CD4-positive, alpha-beta T cell treated with Interleukin-4 for 4 hours (primary cell): ENCODE measurements at regions not wholly inside any gene's neighbourhood (a gene's known extent, or its start where the extent isn't known, plus 50 kb on each side); places are given as distances from the start of the nearest gene placed in this dataset.

ENCODE experiments used
- DNase-seq: peaks from one replicate; pipeline ENCODE4 v3.0.0-alpha.2; 2020

GRCh38 chr11:45067966-45068365 is 78.5 kb upstream of the PRDM11 start:
- DNase-seq = no peak

GRCh38 chr11:45071232-45071631 is 75.2 kb upstream of the PRDM11 start:
- no peak for DNase-seq

GRCh38 chr11:45073685-45074141 is 72.7 kb upstream of the PRDM11 start:
- DNase-seq = no peak

- no peak for DNase-seq
These were observed 70.9 kb upstream of the PRDM11 start for GRCh38 chr11:45075519-45075918.

GRCh38 chr11:45075952-45076351 is 70.5 kb upstream of the PRDM11 start:
- DNase-seq = no peak

GRCh38 chr11:45076761-45077160 is 69.7 kb upstream of the PRDM11 start:
- DNase-seq = no peak

- DNase-seq = no peak
These were observed 68.0 kb upstream of the PRDM11 start for GRCh38 chr11:45078236-45079074.

- no peak for DNase-seq
These were observed 67.4 kb upstream of the PRDM11 start for GRCh38 chr11:45079075-45079444.

GRCh38 chr11:45079567-45079942 is 66.9 kb upstream of the PRDM11 start:
- no peak for DNase-seq

- DNase-seq = peak; percentile 65
These were observed 66.3 kb upstream of the PRDM11 start for GRCh38 chr11:45079943-45080719.

- DNase-seq = peak; percentile 29
These were observed 63.5 kb upstream of the PRDM11 start for GRCh38 chr11:45082744-45083543.

- DNase-seq = no peak
These were observed 62.8 kb upstream of the PRDM11 start for GRCh38 chr11:45083544-45084087.

GRCh38 chr11:45085646-45086501 is 60.6 kb upstream of the PRDM11 start:
- DNase-seq = no peak

GRCh38 chr11:45086526-45086925 is 59.9 kb upstream of the PRDM11 start:
- no peak for DNase-seq

- DNase-seq = no peak
These were observed 59.1 kb upstream of the PRDM11 start for GRCh38 chr11:45087086-45087899.

- DNase-seq = no peak
These were observed 58.6 kb upstream of the PRDM11 start for GRCh38 chr11:45087900-45088160.

GRCh38 chr11:45089251-45089650 is 57.2 kb upstream of the PRDM11 start:
- no peak for DNase-seq

- no peak for DNase-seq
These were observed 56.6 kb upstream of the PRDM11 start for GRCh38 chr11:45089676-45090499.

- no peak for DNase-seq
These were observed 55.8 kb upstream of the PRDM11 start for GRCh38 chr11:45090607-45091006.
